HEK293T (cell line): ENCODE measurements at regions not wholly inside any gene's neighbourhood (a gene's known extent, or its start where the extent isn't known, plus 50 kb on each side); places are given as distances from the start of the nearest gene placed in this dataset.

Source experiments
- CTCF ChIA-PET: fragments of 350-600 bp; formaldehyde crosslinking; extraction: SDS; loops from one replicate; lab custom pipeline; 2021; ENCODE audit warnings: antibody characterized with exemption, inconsistent platforms; lab: Yijun Ruan, JAX
- POLR2A ChIA-PET: fragments of 350-600 bp; formaldehyde crosslinking; extraction: SDS; loops from one replicate; lab custom pipeline; 2020; ENCODE audit warnings: antibody characterized with exemption, inconsistent platforms; lab: Yijun Ruan, JAX
- DNase-seq: peaks from one replicate; pipeline ENCODE4 v3.0.0; 2012; ENCODE audit warnings: mixed read lengths; ENCODE audit errors: extremely low spot score
- ARNT ChIP-seq: fragments of 450-650 bp; IDR thresholded peaks from 2 replicates; pipeline ENCODE4 v1.6.1; 2017; ENCODE audit warnings: mild to moderate bottlenecking
- BHLHE40 ChIP-seq: fragments of 450-650 bp; IDR thresholded peaks from 2 replicates; pipeline ENCODE4 v1.6.1; 2016; ENCODE audit warnings: mild to moderate bottlenecking, moderate library complexity, borderline replicate concordance
- CTBP1 ChIP-seq: fragments of 450-650 bp; IDR thresholded peaks from 2 replicates; pipeline ENCODE4 v1.6.1; 2016; ENCODE audit warnings: borderline replicate concordance
- ELF4 ChIP-seq: fragments of 450-650 bp; IDR thresholded peaks from 2 replicates; pipeline ENCODE4 v1.6.1; 2017; ENCODE audit warnings: antibody characterized with exemption
- FOXA1 ChIP-seq: fragments of 450-650 bp; IDR thresholded peaks from 2 replicates; pipeline ENCODE4 v1.6.1; 2016; ENCODE audit warnings: mild to moderate bottlenecking
- FOXK2 ChIP-seq: fragments of 450-650 bp; IDR thresholded peaks from 2 replicates; pipeline ENCODE4 v1.6.1; 2016; ENCODE audit warnings: mild to moderate bottlenecking
- FOXM1 ChIP-seq: fragments of 450-650 bp; IDR thresholded peaks from 2 replicates; pipeline ENCODE4 v1.6.1; 2017; ENCODE audit warnings: mild to moderate bottlenecking, borderline replicate concordance
- HDGF ChIP-seq: fragments of 450-650 bp; IDR thresholded peaks from 2 replicates; pipeline ENCODE4 v1.6.1; 2017; ENCODE audit warnings: antibody characterized with exemption, borderline replicate concordance
- L3MBTL2 ChIP-seq: fragments of 450-650 bp; conservative IDR thresholded peaks from 2 replicates; pipeline ENCODE4 v1.6.1; 2016; ENCODE audit warnings: mild to moderate bottlenecking
- LEF1 ChIP-seq: fragments of 450-650 bp; IDR thresholded peaks from 2 replicates; pipeline ENCODE4 v1.6.1; 2017; ENCODE audit warnings: mild to moderate bottlenecking, borderline replicate concordance
- NFRKB ChIP-seq: fragments of 450-650 bp; IDR thresholded peaks from 2 replicates; pipeline ENCODE4 v1.6.1; 2016; ENCODE audit warnings: mild to moderate bottlenecking, moderate library complexity
- SP1 ChIP-seq: fragments of 450-650 bp; IDR thresholded peaks from 2 replicates; pipeline ENCODE4 v1.6.1; 2017
- SUZ12 ChIP-seq: fragments of 450-650 bp; IDR thresholded peaks from 2 replicates; pipeline ENCODE4 v1.6.1; 2016; ENCODE audit warnings: mild to moderate bottlenecking
- TARDBP ChIP-seq: fragments of 450-650 bp; IDR thresholded peaks from 2 replicates; pipeline ENCODE4 v1.6.1; 2016
- ZNF384 ChIP-seq: fragments of 450-650 bp; IDR thresholded peaks from 2 replicates; pipeline ENCODE4 v1.6.1; 2016
- TF ChIP-seq, protein P1 (sequence below): fragments of 450-650 bp; IDR thresholded peaks from 2 replicates; pipeline ENCODE4 v1.6.1; 2016

DNA sequence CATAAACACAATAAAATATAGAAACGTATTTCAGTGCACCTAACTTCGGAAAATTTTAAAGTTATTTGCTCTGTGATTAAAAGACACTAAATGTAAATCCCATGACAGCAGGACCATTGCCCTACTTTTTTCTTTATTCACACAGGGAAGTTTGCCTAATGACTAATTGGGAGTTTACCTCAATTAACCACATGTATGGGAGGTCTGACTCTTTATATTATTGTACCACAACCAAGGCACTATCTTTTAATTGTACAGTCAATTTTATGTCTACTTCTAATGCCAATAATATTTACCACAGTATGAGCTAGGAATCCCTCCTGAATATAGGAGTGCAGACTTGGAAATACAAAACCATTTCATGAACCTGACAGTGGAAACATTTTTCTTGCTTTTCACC lies 360.8 kb upstream of the NEGR1 start:
- CTCF ChIA-PET, result no interaction called here
- DNase-seq, result no peak
- POLR2A ChIA-PET, result no interaction called here
- TF ChIP-seq FOXA1 (no peak), L3MBTL2 (no peak), NFRKB (no peak), HDGF (no peak), ELF4 (no peak), CTBP1 (no peak), BHLHE40 (no peak), SUZ12 (no peak), LEF1 (no peak), ZNF384 (no peak), FOXK2 (no peak)
- TF ChIP-seq, protein P1, sequence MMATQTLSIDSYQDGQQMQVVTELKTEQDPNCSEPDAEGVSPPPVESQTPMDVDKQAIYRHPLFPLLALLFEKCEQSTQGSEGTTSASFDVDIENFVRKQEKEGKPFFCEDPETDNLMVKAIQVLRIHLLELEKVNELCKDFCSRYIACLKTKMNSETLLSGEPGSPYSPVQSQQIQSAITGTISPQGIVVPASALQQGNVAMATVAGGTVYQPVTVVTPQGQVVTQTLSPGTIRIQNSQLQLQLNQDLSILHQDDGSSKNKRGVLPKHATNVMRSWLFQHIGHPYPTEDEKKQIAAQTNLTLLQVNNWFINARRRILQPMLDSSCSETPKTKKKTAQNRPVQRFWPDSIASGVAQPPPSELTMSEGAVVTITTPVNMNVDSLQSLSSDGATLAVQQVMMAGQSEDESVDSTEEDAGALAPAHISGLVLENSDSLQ, result no peak

GRCh38 chr1:72637593-72637992 lies 355.3 kb upstream of the NEGR1 start:
- CTCF ChIA-PET, result no interaction called here
- no peak for DNase-seq
- TF ChIP-seq BHLHE40, result no peak
- TF ChIP-seq, protein P1, result no peak
- TF ChIP-seq FOXA1, result no peak
- no peak for TF ChIP-seq FOXM1
- no peak for TF ChIP-seq LEF1
- no peak for TF ChIP-seq ZNF384
- TF ChIP-seq HDGF, result no peak
- no peak for TF ChIP-seq CTBP1
- TF ChIP-seq FOXK2, result no peak
- no peak for TF ChIP-seq ELF4
- TF ChIP-seq TARDBP, result no peak
- TF ChIP-seq SP1, result no peak
- no peak for TF ChIP-seq ARNT
- TF ChIP-seq NFRKB, result no peak
- TF ChIP-seq L3MBTL2, result no peak
- TF ChIP-seq SUZ12, result no peak
- POLR2A ChIA-PET, result no interaction called here

DNA sequence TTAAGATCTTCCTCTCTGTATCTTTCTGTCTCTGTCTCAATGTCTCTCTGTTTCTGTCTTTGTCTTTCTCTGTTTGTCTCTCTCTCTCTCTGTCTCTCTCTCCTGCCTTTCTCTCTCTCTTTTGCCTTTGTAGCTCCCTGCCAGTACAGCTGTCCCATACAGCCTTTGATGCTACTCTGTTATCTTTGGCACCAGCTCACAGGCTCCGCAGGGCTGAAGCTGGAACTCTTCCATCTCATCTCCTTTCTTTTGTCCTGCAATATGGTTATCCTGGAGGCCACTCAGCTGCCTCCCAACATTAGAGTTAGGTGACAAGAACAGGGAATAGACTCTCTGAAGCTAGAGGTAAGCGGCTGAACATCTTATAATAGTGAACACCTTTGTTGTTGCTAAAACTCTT lies 354.3 kb upstream of the NEGR1 start:
- CTCF ChIA-PET, result no interaction called here
- POLR2A ChIA-PET, result no interaction called here
- no peak for DNase-seq
- TF ChIP-seq FOXK2 (no peak), CTBP1 (no peak), L3MBTL2 (no peak), BHLHE40 (no peak), FOXM1 (no peak)

- ChIA-PET CTCF (no interaction called here), POLR2A (no interaction called here)
- no peak for DNase-seq
- no peak for TF ChIP-seq CTBP1
- TF ChIP-seq FOXA1, result no peak
- no peak for TF ChIP-seq LEF1
- TF ChIP-seq ELF4, result no peak
- no peak for TF ChIP-seq FOXK2
- no peak for TF ChIP-seq SP1
- no peak for TF ChIP-seq TARDBP
- no peak for TF ChIP-seq FOXM1
- no peak for TF ChIP-seq BHLHE40
- no peak for TF ChIP-seq HDGF
- no peak for TF ChIP-seq L3MBTL2
Measured at GRCh38 chr1:72635719-72636118, 353.4 kb upstream of the NEGR1 start.

DNA sequence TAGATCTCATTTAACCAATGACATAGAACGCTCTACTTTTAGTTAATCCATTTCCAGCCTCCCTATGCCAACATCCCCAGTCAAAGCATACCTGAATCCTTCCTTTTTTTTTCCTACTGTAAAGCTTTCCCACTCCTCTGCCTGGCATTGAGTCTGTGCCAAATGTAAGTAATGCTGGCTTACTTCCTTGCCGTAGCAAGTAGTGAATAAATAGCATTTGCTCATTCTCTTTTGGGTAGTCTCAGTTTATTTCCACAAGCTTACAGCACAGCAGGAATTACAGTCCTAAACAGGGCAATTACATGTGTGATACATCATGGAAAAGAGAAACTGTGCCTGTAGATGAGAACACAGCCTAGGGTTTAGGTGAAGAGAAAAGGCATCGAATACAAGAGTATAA lies 352.6 kb upstream of the NEGR1 start:
- TF ChIP-seq, protein P1, result no peak
- TF ChIP-seq FOXA1 (no peak), ARNT (no peak), ZNF384 (no peak), CTBP1 (no peak), HDGF (no peak), FOXK2 (no peak), BHLHE40 (no peak), SUZ12 (no peak), L3MBTL2 (no peak), SP1 (no peak)
- ChIA-PET CTCF (no interaction called here), POLR2A (no interaction called here)
- DNase-seq, result no peak

- POLR2A ChIA-PET, result no interaction called here
- TF ChIP-seq FOXA1, result no peak
- TF ChIP-seq SUZ12, result no peak
- no peak for TF ChIP-seq CTBP1
- TF ChIP-seq ZNF384, result no peak
- TF ChIP-seq FOXM1, result no peak
- TF ChIP-seq ELF4, result no peak
- no peak for TF ChIP-seq LEF1
- CTCF ChIA-PET, result no interaction called here
- no peak for DNase-seq
Measured at GRCh38 chr1:72631449-72631848, 349.1 kb upstream of the NEGR1 start.

DNA sequence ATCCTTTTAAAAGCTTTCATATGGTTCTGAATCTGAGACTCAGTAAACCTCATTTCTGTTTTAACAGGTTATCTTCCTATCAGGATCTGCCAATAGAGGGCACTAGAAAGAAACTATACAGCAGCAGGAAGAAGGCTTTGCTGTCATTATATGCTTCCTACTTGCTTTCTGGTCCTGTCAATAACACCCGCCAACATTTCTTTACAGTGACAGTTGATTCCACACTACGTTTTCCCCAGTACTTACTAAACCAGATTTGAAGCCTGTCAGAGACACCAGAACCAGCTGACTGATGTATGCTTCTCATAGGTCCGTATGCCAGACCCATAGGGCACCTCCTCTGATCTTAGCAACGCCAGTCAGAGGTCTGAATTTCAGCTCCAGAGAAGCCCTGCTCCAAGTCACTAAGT lies 341.0 kb upstream of the NEGR1 start:
- DNase-seq, result peak; percentile 31
- no peak for TF ChIP-seq SUZ12
- no peak for TF ChIP-seq TARDBP
- no peak for TF ChIP-seq ARNT
- no peak for TF ChIP-seq FOXA1
- TF ChIP-seq SP1, result no peak
- TF ChIP-seq CTBP1, result no peak
- TF ChIP-seq BHLHE40, result no peak
- no peak for TF ChIP-seq ELF4
- no peak for TF ChIP-seq LEF1
- no peak for TF ChIP-seq NFRKB
- TF ChIP-seq HDGF, result no peak
- no peak for TF ChIP-seq ZNF384
- TF ChIP-seq, protein P1, result no peak
- no peak for TF ChIP-seq FOXM1
- TF ChIP-seq FOXK2, result no peak
- no peak for TF ChIP-seq L3MBTL2
- POLR2A ChIA-PET, result no interaction called here
- CTCF ChIA-PET, result interaction anchor here (0.6 to 0.7 kb wide), 2 partner anchors 289 to 548 kb away, joined by 3 read pairs; no protein-coding TSS in a partner anchor
